GM23248 (cell line): ENCODE measurements at regions not wholly inside any gene's neighbourhood (a gene's known extent, or its start where the extent isn't known, plus 50 kb on each side); places are given as distances from the start of the nearest gene placed in this dataset.

Experiments used
- EZH2 ChIP-seq: fragments of 200-600 bp; sonication (generic); IDR thresholded peaks from 2 replicates; pipeline ENCODE4 v1.6.1; 2018; ENCODE audit warnings: antibody characterized with exemption, mild to moderate bottlenecking; ENCODE audit not compliant: insufficient read depth, poor library complexity, severe bottlenecking
- EZH2phosphoT487 ChIP-seq: fragments of 200-600 bp; sonication (generic); IDR thresholded peaks from 2 replicates; pipeline ENCODE4 v1.6.1; 2018; ENCODE audit warnings: antibody characterized with exemption, moderate library complexity, mild to moderate bottlenecking, low read depth; ENCODE audit not compliant: insufficient read depth

GRCh38 chr1:88029899-88030298 is 654.2 kb upstream of the PKN2 start:
- TF ChIP-seq EZH2: no peak
- TF ChIP-seq EZH2phosphoT487: no peak
